Mesenchymal stem cell (in vitro differentiated cells and primary cell): ENCODE measurements at regions not wholly inside any gene's neighbourhood (a gene's known extent, or its start where the extent isn't known, plus 50 kb on each side); places are given as distances from the start of the nearest gene placed in this dataset.

ENCODE experiments used
- DNase-seq: peaks from one replicate; pipeline ENCODE4 v3.0.0-alpha.2; 2013
- H2AFZ ChIP-seq: one replicate; pipeline ENCODE4 v1.6.1; 2013; ENCODE audit warnings: low read depth, mild to moderate bottlenecking, control low read depth, inconsistent platforms, low read length, moderate library complexity
- H2AK5ac ChIP-seq: 2 replicates; pipeline ENCODE4 v1.6.1; 2013; ENCODE audit warnings: low read length, moderate library complexity, mild to moderate bottlenecking, inconsistent platforms; ENCODE audit not compliant: severe bottlenecking
- H2BK120ac ChIP-seq: one replicate; pipeline ENCODE4 v1.6.1; 2013; ENCODE audit warnings: low read depth, mild to moderate bottlenecking, inconsistent platforms, low read length, moderate library complexity
- H2BK12ac ChIP-seq, 2 experiments: one replicate each; pipeline ENCODE4 v1.6.1; 2013; ENCODE audit warnings: inconsistent platforms in 2 of 2, low read length in 2 of 2, mild to moderate bottlenecking in 2 of 2, moderate library complexity in 2 of 2, control low read depth in 1 of 2
- H2BK15ac ChIP-seq: one replicate; pipeline ENCODE4 v1.6.1; 2013; ENCODE audit warnings: mild to moderate bottlenecking, low read depth, inconsistent platforms; ENCODE audit not compliant: poor library complexity, severe bottlenecking
- H2BK5ac ChIP-seq: 2 replicates; pipeline ENCODE4 v1.6.1; 2013; ENCODE audit warnings: low read depth, mild to moderate bottlenecking, low read length, control low read depth, inconsistent platforms; ENCODE audit not compliant: poor library complexity, severe bottlenecking
- H3K14ac ChIP-seq, 2 experiments: one replicate each; pipeline ENCODE4 v1.6.1; 2013; ENCODE audit warnings: inconsistent platforms in 2 of 2, low read length in 2 of 2, control low read depth in 1 of 2, mild to moderate bottlenecking in 1 of 2, moderate library complexity in 1 of 2
- H3K18ac ChIP-seq, 2 experiments: one replicate each; pipeline ENCODE4 v1.6.1; 2013; ENCODE audit warnings: inconsistent platforms in 2 of 2, low read length in 2 of 2, control low read depth in 1 of 2, low read depth in 1 of 2, mild to moderate bottlenecking in 1 of 2
- H3K23ac ChIP-seq, 2 experiments: one replicate each; pipeline ENCODE4 v1.6.1; 2013; ENCODE audit warnings: inconsistent platforms in 2 of 2, low read length in 2 of 2, mild to moderate bottlenecking in 2 of 2, moderate library complexity in 2 of 2, control low read depth in 1 of 2
- H3K27ac ChIP-seq: 2 replicates; pipeline ENCODE4 v1.5.1; 2013; ENCODE audit warnings: mild to moderate bottlenecking, moderate library complexity, low read length, control low read depth, inconsistent platforms; ENCODE audit not compliant: poor library complexity, severe bottlenecking
- H3K27me3 ChIP-seq, 2 experiments: 2 replicates each; pipeline versions ENCODE4 v1.6.1 to v1.7.0; 2013; ENCODE audit warnings: low read length in 2 of 2, mild to moderate bottlenecking in 2 of 2, moderate library complexity in 2 of 2, control low read depth in 1 of 2, inconsistent platforms in 1 of 2; ENCODE audit not compliant: control insufficient read depth in 1 of 2, insufficient read depth in 1 of 2
- H3K36me3 ChIP-seq, 2 experiments: 2 replicates each; pipeline versions ENCODE4 v1.6.1 to v1.7.0; 2013; ENCODE audit warnings: low read length in 2 of 2, control low read depth in 1 of 2, inconsistent platforms in 1 of 2, low read depth in 1 of 2, mild to moderate bottlenecking in 1 of 2; ENCODE audit not compliant: insufficient read depth in 2 of 2, control insufficient read depth in 1 of 2
- H3K4ac ChIP-seq, 2 experiments: one replicate each; pipeline ENCODE4 v1.6.1; 2013; ENCODE audit warnings: inconsistent platforms in 2 of 2, low read length in 2 of 2, mild to moderate bottlenecking in 2 of 2, moderate library complexity in 2 of 2, control low read depth in 1 of 2, low read depth in 1 of 2
- H3K4me1 ChIP-seq: 2 replicates; pipeline ENCODE4 v1.6.1; 2013; ENCODE audit warnings: low read depth, low read length, control low read depth; ENCODE audit not compliant: control insufficient read depth, insufficient read depth
- H3K4me2 ChIP-seq: 2 replicates; pipeline ENCODE4 v1.6.1; 2013; ENCODE audit warnings: low read length, mild to moderate bottlenecking, inconsistent platforms; ENCODE audit not compliant: poor library complexity, severe bottlenecking
- H3K4me3 ChIP-seq, 2 experiments: 2 replicates each; pipeline versions ENCODE4 v1.5.1 to v1.7.0; 2013; ENCODE audit warnings: low read length in 2 of 2, mild to moderate bottlenecking in 2 of 2, control low read depth in 1 of 2, low read depth in 1 of 2; ENCODE audit not compliant: insufficient read depth in 1 of 2
- H3K79me1 ChIP-seq: replicated peaks from 2 replicates; pipeline ENCODE4 v1.6.1; 2013; ENCODE audit warnings: mild to moderate bottlenecking, control low read depth, low read length, inconsistent platforms; ENCODE audit not compliant: poor library complexity, severe bottlenecking
- H3K9ac ChIP-seq: 2 replicates; pipeline ENCODE4 v1.7.0; 2013; ENCODE audit warnings: mild to moderate bottlenecking, low read length, moderate library complexity
- H3K9me3 ChIP-seq: 2 replicates; pipeline ENCODE4 v1.7.0; 2013; ENCODE audit warnings: mild to moderate bottlenecking, low read length; ENCODE audit not compliant: control insufficient read depth
- H4K8ac ChIP-seq: one replicate; pipeline ENCODE4 v1.6.1; 2013; ENCODE audit warnings: inconsistent platforms, mild to moderate bottlenecking, low read length, moderate library complexity
- H4K91ac ChIP-seq: one replicate; pipeline ENCODE4 v1.6.1; 2013; ENCODE audit warnings: mild to moderate bottlenecking, low read length, inconsistent platforms
- WGBS: methylation state at CpG from one replicate; pipeline ENCODE4 v1.1.7; 2013; ENCODE audit warnings: mixed read lengths; 5-methylcytosine and 5-hydroxymethylcytosine counted together

DNA sequence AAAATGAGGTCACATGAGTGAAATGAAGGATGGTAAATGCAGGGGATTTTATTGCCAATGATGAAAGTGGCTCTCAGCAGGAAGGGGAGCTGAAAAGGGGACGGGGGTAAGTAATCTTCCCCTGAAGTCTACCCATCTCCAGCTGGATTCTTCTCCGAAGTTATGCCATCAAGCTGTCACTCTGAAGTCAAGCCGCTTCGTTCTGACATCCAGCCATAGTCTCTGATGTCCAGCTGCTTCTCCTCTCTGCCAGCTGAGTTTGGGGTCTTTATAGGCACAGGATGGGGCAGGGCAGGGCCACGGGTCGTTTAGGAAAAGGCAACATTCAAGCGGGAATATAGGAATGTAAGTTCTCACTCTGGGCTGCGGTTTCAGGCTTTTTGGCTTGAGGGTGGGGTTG is 181.9 kb upstream of the ANO3 start:
- H4K8ac ChIP-seq = no peak overlapping the region
- no peak overlapping the region for H3K14ac ChIP-seq
- H3K4me3 ChIP-seq = no peak overlapping the region
- no peak overlapping the region for H2BK120ac ChIP-seq
- H4K91ac ChIP-seq = no peak overlapping the region
- no peak overlapping the region for H3K27ac ChIP-seq
- no peak overlapping the region for H2BK5ac ChIP-seq
- no peaks in the 10 kb centered on the region for H3K9me3 ChIP-seq
- no peak overlapping the region for H2AFZ ChIP-seq
- no peak for DNase-seq
- no peaks in the 10 kb centered on the region for H3K79me1 ChIP-seq
- no peak overlapping the region for H2AK5ac ChIP-seq
- H3K36me3 ChIP-seq = no peaks in the 10 kb centered on the region
- no peak overlapping the region for H2BK15ac ChIP-seq
- H3K18ac ChIP-seq = no peak overlapping the region
- WGBS = 77% methylated on average over 5 of the region's 8 CpGs
- no peak overlapping the region for H3K9ac ChIP-seq
- no peak overlapping the region for H2BK12ac ChIP-seq
- H3K4me2 ChIP-seq = no peak overlapping the region
- no peak overlapping the region for H3K4ac ChIP-seq
- H3K23ac ChIP-seq = no peak overlapping the region
- no peaks in the 10 kb centered on the region for H3K4me1 ChIP-seq
- no peaks in the 10 kb centered on the region for H3K27me3 ChIP-seq

DNA sequence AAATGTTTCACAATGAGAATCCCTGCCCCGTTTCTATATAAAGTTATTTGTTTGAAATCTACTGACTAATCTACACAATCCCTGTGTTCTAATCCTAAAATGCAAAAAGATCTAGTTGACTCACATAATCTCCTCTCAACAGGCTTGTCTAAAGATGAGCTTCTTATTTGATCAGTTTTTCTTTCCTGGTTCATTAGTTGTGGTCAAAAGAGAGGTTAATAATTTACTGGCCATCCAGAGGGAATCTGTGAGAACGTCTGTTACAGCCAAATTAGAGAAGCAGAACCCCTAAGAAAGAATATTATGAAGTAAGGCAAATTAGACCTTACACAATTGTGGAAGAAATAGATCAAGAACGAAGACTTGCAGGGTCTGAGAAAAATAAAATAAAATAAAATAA is 173.7 kb upstream of the ANO3 start:
- Histone ChIP-seq H3K9ac (no peak overlapping the region), H2BK120ac (no peak overlapping the region), H3K79me1 (no peaks in the 10 kb centered on the region), H2AFZ (no peak overlapping the region), H3K36me3 (no peaks in the 10 kb centered on the region), H3K9me3 (no peaks in the 10 kb centered on the region), H4K91ac (no peak overlapping the region), H3K18ac (no peak overlapping the region), H2BK5ac (no peak overlapping the region), H3K14ac (no peak overlapping the region), H3K27me3 (no peaks in the 10 kb centered on the region), H3K4ac (no peak overlapping the region), H2BK12ac (no peak overlapping the region), H3K23ac (no peak overlapping the region), H3K4me1 (no peaks in the 10 kb centered on the region), H3K27ac (no peak overlapping the region), H3K4me3 (no peak overlapping the region), H2BK15ac (no peak overlapping the region), H2AK5ac (no peak overlapping the region), H4K8ac (no peak overlapping the region), H3K4me2 (no peak overlapping the region)
- DNase-seq = no peak
- 71% methylated on average over 2 of the region's 3 CpGs for WGBS

DNA sequence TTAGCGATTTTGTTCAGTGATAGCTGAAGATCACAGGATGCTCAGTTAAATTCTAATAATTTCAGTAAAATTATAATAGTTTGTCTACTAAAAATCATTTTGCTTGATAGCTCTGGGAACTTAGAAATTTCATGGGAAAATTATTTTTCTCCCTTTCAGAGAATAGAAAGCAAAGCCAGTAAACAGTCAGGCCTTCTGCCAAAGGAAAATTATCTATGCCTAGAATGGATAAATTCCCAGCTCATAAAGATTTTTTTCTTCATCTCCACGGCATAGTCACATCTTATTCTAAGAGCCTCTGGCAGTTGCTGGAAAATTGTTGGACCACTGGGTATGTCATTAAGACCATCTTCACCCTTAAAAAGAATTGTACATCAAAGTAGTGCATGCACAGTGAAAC is 169.6 kb upstream of the ANO3 start:
- H3K4ac ChIP-seq = no peak overlapping the region
- H2AK5ac ChIP-seq = no peak overlapping the region
- H3K27ac ChIP-seq = no peak overlapping the region
- no peak overlapping the region for H3K18ac ChIP-seq
- H2AFZ ChIP-seq = no peak overlapping the region
- H2BK120ac ChIP-seq = no peak overlapping the region
- H3K27me3 ChIP-seq = no peaks in the 10 kb centered on the region
- no peak overlapping the region for H4K91ac ChIP-seq
- WGBS = 100% methylated on average over 1 of the region's 2 CpGs
- no peak for DNase-seq
- no peak overlapping the region for H3K23ac ChIP-seq
- no peak overlapping the region for H2BK15ac ChIP-seq
- H3K9me3 ChIP-seq = no peaks in the 10 kb centered on the region
- H4K8ac ChIP-seq = no peak overlapping the region
- no peaks in the 10 kb centered on the region for H3K36me3 ChIP-seq
- H3K4me2 ChIP-seq = no peak overlapping the region
- H3K4me1 ChIP-seq = peaks cover 1% of the 10 kb centered on the region
- no peak overlapping the region for H3K14ac ChIP-seq
- no peak overlapping the region for H3K9ac ChIP-seq
- H2BK5ac ChIP-seq = no peak overlapping the region
- H3K79me1 ChIP-seq = no peaks in the 10 kb centered on the region
- no peak overlapping the region for H3K4me3 ChIP-seq
- H2BK12ac ChIP-seq = no peak overlapping the region

DNA sequence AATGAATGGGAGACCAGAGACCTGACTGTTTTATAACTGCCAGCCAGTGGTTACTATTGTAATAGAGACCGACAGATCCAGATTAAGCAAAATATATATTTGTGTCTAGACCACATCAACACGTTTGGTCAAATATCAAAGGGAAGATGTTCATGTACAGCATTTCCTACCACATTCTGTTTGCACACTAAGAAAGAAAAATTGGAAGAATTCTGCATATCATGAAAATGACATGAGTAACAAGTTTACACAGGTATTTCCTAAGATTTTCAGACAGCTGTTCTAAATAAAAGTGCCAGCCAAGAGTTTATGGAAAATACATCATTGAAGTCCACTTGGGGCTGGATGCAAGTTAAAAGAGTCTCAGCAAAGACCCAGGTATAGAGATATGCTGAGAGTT is 145.5 kb upstream of the ANO3 start:
- Histone ChIP-seq H3K18ac (no peak overlapping the region), H2AK5ac (no peak overlapping the region), H3K27ac (no peak overlapping the region), H3K4me1 (no peaks in the 10 kb centered on the region), H2BK120ac (no peak overlapping the region), H3K4me3 (no peak overlapping the region), H3K4ac (no peak overlapping the region), H2BK5ac (no peak overlapping the region), H3K36me3 (no peaks in the 10 kb centered on the region), H3K4me2 (no peak overlapping the region), H4K91ac (no peak overlapping the region), H2AFZ (no peak overlapping the region), H2BK12ac (no peak overlapping the region), H3K14ac (no peak overlapping the region), H3K27me3 (no peaks in the 10 kb centered on the region), H2BK15ac (no peak overlapping the region), H3K23ac (no peak overlapping the region), H3K79me1 (no peaks in the 10 kb centered on the region), H4K8ac (no peak overlapping the region), H3K9ac (no peak overlapping the region), H3K9me3 (no peaks in the 10 kb centered on the region)
- WGBS = no CpG with 5 or more reads among the region's 2 CpGs
- DNase-seq = peak; percentile 3
